Activated T-cell treated with anti-CD3 and anti-CD28 coated beads for 48 hours (primary cell): ENCODE measurements at regions not wholly inside any gene's neighbourhood (a gene's known extent, or its start where the extent isn't known, plus 50 kb on each side); places are given as distances from the start of the nearest gene placed in this dataset.
"Not testable (repeated sequence)": the region's sequence is repeated elsewhere in the genome, so short reads cannot be mapped to it uniquely, and the experiment has no call there.

Source experiments
- DNase-seq: peaks from one replicate; pipeline ENCODE4 v3.0.0-alpha.2; 2020; ENCODE audit warnings: low read depth

DNA sequence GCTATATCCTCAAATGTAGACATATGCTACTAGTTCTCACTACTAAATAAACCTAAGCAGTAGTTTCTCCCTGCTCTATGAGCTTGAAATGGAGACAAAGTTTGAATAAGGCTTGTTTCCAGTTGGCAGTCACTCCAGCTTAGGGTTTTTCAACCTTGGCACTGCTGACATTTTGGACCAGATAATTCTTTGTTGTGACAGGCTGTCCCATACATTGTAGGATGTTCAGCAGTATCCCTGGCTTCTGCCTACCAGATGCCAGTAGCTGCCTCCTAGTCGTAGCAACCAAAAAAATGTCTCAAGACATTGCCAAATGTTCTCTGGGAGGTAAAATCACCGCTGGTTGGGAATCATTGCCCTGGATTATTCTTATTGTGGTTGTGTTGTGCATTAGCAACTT, 182.7 kb upstream of the PARD3B start:
- no peak for DNase-seq

DNA sequence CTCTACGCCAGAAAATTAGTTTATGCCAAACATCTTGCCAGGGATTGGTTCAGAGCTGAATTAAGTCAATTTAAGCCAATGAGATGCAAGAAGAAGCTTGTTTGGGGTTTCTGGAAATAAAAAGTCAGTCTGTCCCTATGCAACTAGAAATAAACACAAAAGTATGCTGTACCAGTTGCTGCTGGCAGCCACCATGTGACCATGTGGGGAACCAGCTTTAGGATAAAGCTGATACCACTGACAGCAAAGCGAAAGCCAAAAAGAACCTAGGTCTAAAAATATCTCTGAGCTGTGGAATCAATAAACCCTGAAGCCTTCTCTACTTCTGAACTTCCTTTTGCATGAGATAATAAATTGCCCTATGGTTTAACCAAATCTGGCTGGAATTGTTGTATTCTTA, 181.8 kb upstream of the PARD3B start:
- no peak for DNase-seq

DNA sequence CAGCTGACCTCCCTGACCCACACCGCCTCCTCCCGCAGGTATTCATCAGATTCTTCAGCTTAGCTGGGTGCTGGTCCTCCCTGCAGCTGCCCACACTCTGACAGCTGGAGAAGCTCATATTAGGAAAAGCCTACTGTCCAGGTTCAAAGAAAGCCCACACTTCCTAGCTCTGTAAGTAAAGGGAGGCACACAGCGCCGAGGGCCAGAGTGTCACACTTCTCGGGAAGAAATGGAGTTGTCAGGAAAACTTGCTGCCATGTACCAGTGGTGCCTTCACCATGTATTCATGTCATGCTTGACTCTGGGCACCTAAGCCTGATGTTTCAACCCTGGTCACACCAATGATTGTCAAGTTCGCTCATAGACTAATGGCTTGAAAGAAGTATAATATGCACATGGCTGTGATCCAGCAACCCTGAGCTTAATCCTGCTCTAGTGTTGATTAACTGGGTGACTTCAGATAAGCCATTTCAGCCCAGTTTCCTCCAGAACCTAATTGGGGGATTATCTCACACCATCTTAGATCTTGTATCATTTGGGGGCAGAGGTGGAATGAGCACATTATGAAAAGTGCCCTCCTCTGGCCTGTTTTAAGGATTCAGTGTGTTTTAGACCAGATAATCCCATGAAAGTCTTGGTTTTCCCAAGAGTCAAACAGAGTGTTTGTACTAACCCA, 180.3 kb upstream of the PARD3B start:
- no peak for DNase-seq

DNA sequence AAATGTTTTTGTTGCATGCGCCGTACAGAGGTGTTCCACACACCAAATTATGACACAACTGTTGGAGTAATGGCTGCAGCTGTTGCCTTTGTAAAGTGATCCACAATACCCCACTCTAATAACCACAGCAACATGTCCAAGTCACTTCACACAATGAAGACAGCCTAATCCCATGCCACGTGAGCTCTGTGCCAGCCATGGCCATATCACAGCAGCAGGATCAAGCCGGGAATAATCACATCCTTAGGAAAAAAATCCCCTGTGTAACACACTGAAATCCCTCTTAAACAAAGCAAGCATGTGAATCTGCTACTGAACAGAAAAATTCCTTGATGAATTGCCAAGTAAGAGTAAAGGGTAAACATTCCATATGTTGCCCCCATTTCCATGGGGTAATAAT, 179.5 kb upstream of the PARD3B start:
- no peak for DNase-seq

DNA sequence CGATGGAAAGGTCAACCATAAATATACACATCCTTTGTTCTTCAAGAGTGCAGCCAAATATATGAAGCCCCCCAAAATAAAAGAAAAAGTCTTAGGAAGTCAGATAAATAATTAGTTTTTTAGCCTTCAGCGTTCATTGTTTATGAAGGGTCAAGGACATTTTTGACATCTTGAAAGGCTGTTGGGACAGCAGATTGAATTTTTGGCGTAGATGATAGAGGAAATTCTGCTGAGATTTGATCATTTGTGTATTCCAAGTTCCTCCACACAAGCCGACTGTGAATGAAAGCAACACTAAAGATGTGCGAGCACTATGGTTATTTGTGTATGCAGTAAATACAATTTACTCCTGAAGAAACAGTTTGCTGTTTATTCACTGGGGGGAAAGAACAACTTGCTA, 177.8 kb upstream of the PARD3B start:
- no peak for DNase-seq

DNA sequence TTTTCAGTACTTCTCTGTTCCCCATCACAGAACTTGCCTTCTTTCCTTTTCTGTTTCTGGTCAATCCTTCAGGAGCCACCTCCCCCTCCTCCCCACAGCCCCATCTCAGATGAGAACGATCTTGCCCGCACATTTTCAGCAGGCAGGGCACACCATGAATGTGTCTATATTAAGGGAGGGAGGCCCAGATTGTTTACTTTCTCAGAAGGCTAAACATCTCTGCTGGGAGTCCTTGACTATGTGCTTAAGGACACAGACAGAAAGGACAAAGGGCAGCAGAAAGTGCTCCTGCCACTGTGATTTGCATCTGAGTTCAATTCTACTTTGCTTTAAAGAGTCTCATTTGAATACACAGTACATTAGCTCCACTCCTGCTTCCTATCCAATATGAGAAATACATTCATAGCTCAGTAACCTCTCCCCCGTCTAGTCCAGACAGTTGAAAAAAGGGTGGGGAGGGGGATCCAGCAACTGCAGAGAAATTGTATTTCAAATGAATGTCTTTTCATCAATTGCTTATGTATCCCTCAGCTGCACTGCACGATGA, 175.0 kb upstream of the PARD3B start:
- no peak for DNase-seq

DNA sequence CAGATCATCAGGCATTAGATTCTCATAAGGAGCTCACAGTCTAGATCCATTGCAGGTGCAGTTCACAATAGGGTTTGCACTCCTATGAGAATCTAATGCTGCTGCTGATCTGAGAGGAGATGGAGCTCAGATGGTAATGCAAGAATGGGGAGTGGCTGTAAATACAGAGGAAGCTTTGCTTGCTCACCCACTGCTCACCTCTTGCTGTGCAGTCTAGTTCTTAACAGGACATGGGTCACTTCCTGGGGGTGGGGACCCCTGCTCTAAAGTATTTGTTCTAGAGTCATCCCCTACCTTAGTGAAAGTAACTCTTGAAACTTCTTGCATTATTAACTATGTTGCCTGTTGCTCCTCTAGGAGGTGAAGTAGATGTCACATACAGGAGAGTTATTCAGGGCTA, 171.3 kb upstream of the PARD3B start:
- no peak for DNase-seq

DNA sequence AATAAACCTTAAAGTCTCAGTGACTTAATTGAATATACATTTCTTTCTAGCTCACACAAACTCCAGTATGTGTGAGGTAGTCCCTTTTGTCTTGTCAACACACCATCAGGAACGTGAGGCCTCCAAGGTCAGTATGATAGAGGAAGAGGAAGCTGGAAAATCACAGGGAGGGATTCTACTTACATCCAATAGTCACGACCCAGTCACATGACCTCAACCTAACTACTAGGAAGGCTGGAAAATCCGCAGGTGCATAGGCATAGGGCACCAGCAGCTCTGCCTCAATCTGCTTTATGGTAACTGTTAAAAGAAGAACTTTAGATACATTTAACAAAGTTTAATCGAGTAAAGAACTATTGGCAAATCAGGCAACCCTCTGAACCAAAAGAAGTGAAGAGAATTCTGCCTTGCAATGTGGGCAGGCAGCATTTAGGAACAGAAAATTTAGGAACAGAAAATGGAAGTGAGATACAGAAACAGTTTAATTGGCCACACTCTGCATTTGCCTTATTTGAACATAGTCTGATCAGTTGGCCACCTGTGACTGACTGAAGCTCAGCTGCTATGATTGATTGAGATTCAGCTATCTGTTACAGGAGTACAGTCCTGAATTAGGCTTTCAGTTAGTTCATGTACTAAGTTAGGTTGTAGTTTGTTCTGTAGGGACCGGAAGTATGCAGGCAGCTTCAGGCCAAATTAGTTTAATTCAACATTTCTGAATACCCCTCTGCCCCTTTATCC, 165.0 kb upstream of the PARD3B start:
- no peak for DNase-seq

DNA sequence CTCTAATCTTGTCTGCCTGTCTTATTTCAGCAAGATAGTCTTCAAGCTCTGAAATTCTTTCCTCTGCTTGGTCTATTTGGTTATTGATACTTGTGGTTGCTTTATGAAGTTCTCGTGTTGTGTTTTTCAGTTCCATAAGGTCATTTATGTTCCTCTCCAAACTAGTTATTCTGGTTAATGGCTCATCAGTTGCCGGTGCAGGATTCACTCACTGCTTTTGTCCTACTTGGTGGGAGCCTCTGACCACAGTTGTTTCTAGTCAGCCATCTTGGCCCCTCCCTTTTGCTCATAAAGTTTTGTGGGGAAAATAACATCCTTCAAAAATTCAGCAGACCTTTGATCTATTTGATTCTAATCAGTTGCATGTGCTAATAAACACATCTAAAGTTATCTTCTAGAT, 158.6 kb upstream of the PARD3B start:
- no peak for DNase-seq

DNA sequence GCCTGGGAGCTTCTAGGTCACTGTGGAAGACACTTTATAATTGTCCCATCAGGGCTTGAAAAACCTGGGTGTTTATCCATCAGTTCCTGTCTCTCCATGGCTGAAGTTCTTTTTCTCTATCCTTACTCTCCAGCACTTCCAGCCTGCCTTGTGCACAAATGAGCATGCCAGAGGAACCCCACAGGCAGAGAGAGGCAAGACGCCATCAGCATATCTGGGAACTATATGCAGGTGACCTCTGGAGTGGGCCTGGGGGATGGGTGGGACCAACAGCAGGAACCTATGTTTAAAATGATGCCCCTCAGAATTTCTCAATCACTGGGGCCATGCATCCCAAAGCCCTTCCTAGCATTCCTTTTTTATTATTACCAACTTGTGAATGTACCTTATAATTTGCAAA, 156.2 kb upstream of the PARD3B start:
- DNase-seq, result no peak

DNA sequence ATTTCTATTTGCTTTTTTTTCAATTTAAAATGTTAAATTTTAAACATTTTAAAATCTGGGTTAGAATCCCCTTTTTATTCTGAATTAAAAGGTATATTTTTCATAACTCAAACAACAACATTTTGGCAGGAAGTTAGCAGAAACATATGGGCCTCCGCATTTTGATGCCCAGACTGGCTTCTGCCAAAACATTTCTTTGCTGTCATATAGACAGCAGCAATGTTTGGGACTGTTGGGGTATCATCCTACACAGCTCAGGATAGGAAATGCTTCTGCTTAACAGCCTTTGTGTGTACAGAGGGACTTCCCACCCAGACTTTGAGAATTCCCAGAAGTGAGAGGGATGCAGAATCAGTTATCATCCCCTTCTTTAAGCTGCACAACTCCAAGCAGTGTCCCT, 155.4 kb upstream of the PARD3B start:
- no peak for DNase-seq

DNA sequence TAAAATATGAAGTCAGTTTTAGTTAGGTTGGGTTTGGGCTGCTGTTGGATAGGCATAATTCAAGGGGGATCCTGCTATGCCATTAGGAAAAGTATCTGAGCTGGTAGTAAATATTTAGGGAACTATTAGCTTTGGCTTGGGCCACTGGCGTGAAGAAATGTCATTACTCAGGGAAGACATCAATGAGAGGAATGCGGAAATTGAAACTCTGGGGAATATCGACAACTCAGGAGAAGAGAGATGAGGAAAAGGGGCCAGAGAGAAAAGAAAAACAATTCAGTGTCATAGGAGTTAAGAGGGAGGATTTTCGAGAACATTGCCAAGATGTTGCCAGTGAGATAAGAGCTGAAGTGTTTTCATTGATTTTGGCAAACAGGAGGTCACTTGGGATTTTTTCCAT, 149.7 kb upstream of the PARD3B start:
- DNase-seq, result no peak

DNA sequence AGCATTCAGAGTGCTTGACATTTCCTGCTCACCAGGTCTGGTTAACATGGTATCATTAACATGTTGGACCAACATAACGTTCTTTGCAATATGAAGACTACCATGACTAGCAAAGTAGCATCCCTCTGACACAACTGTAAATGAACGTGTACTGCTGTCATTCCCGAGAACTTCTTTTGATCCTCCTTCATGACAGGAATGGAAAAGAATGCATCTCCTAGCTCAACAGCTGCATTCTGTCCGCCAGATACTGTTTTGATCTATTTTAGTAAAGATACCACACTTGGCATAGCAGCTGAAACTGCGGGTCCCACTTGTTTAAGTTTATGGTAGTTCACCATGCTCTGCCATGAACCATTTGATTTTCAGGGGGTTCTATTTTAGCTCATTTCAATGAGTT, 144.2 kb upstream of the PARD3B start:
- DNase-seq, result no peak

DNA sequence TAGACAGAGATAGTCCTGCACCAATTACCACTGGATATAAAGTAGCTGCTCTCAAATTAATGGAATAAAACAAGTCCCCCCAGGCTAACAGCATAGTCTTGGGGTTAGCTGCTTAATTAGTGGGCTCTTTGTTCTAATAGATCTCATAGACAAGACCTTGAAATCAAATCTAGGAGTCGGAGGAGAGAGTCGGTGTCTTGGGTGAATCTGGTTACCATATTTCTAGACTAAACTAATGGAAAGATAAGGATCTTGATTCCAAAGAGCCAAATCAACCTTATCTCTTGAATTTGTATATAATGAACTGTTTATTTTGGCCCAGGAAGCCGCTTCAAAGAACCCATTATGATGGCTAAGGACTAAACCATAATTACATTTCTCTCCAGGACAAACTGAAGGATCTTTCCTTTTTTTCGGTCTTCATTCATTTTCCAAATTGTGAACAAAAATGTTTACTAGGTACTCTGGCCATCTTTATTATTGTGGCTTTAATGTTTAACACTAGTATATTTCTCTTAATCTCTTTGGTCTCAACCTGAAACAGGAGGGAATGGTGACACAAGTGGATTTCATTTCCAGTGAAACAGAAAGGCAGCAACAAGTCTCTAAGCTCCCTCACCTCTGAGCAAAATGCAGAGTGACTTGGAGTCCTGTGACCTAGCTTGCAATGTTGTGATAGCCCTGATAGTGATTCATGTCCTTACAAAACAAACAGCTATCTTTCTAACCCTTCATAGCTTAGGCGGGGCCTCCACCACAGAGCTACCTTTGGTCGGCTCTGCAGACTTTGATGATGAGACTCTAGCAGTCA, 137.9 kb upstream of the PARD3B start:
- no peak for DNase-seq

DNA sequence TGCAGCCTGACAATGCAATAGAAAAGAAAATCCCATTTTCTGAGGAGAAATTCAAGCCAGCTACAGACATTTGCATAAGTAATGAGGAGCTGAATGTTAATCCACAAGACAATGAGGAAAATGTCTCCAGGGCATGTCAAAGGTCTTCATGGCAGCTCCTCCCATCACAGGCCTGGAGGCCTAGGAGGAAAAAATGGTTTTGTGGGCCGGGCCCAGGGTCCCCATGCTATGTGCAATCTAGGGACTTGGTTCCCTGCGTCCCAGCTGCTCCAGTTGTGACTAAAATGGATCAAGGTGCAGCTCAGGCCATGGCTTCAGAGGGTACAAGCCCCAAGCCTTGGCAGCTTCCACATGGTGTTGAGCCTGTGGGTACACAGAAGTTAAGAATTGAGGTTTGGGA, 132.5 kb upstream of the PARD3B start:
- not testable (repeated sequence) for DNase-seq

DNA sequence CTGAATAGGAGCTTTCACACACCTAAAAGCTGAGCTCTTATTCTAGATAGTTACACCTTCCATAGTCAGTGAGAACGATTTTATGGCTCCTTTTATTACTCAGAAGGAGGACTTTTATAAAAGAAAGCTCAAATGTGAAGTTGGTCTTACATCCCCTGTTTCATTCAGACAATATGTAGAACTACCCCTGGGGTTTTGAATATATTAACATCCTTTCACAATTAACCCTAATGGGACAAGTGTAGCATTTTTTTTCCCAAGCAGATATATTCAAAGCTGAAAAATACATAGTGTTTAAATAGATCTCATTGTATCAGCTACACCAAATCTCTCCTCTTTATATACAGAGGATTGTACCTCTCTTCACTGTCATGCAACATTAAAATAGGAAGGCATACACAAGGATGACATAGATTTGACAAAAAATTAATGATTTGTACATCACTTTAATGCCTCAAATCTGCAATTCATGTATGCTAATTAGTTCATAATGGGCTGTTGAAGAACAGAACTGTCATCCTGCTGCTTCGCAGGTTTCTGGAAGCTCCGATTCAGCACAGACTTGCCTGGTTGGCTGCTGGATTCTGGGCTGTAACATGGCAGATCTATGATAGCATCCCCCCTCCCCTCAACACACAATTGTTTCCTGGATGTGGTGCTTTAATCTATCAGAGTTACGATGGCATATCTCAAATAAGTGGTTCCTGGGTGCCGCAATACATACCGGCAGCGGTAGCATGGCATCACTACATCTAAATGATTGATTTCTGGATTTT, 129.7 kb upstream of the PARD3B start:
- DNase-seq, result no peak

DNA sequence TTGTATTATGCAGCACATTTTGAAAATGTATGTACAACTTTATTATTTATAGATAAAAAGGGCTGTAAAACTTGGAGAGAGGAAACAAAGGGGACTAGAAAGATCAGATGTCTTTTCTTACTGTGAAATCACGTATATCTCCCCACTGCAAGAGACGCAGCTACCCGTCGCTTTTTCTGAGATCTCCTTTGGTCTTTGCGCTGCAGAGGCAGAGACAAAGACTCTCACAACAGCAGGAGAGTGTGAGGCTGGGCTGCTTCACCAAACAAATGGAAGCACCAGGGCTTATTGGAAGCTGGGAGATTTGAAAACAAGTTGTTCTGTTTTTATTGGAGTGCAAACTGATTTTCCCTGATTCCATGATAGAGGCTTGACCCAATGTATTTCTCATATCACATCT, 129.0 kb upstream of the PARD3B start:
- DNase-seq, result no peak

DNA sequence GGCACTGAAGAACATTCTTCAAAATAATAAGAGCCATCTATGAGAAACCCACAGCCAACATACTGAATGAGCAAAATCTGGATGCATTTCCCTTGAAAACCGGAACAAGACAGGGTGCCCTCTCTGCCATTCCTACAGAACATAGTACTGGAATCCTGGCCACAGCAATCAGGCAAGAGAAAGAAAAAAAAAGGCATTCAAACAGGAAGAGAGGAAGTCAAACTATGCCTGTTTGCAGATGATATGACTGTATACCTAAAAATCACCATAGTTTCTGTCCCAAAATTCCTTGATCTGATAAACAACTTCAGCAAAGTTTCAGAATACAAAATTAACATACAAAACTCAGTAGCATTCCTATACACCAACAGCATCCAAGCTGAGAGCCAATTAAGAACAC, 119.5 kb upstream of the PARD3B start:
- DNase-seq, result no peak

DNA sequence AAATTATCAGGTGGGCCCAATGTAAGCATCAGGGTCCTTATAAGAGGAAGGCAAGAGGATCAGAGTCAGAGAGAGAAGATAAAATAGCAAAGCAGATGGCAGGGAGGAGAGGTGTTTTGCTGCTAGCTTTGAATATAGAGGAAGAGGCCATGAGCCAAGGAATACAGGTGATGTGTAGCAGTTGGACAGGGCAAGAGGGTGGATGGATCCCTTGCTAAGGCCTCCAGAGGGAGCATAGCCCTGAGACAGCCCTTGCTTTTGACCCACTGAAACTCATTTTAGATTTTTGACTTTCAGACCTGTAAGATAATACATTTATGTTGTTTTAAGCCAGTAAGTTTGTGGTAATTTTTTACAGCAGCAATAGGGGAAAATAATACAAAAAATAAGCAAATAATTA, 116.6 kb upstream of the PARD3B start:
- no peak for DNase-seq

DNA sequence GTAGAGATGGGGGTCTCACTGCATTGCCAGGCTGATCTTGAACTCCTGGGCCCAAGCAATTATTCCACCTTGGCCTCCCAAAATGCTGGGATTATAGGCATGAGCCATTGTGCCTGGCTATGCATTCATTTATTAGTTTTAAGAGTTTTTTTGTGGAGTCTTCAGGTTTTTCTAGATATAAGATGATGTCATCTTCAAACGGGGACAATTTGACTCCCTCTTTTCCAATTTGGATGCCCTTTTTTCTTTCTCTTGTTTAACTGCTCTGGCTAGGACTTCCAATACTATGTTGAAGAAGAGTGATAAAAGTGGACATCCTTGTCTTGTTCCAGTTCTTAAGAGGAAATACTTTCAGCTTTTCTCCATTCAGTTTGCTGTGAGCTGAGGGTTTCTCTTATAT, 113.7 kb upstream of the PARD3B start:
- DNase-seq, result no peak

DNA sequence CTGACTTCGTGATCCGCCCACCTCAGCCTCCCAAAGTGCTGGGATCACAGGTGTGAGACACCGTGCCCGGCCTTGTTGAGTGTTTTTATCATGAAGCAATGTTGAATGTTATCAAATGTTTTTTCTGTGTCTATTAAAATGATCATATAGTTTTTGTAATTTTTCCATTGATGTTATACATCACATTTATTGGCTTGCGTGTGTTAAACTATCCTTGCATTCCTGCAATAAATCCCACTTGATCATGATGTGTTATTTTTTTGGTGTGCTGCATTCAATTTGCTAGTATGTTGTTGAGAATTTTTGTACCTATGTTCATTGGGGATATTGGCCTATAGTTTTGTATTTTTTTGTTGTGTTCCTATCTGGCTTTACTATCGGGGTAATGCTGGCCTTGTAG, 113.1 kb upstream of the PARD3B start:
- no peak for DNase-seq
